ENCODE measurements at regions not wholly inside any gene's neighbourhood (a gene's known extent, or its start where the extent isn't known, plus 50 kb on each side); places are given as distances from the start of the nearest gene placed in this dataset.

- TF ChIP-seq CBX3 (IDR thresholded peaks at IDR 0.05; ENCODE audit: borderline replicate concordance, low read depth) = no peak
- TF ChIP-seq HDAC6 (IDR thresholded peaks at IDR 0.05; ENCODE audit: unreplicated experiment) = no peak
- TF ChIP-seq POLR2A (IDR thresholded peaks at IDR 0.05; ENCODE audit: low read depth, low read length) = no peak
- TF ChIP-seq GABPA (IDR thresholded peaks at IDR 0.05; ENCODE audit: low read depth) = no peak
- TF ChIP-seq NFIC (IDR thresholded peaks at IDR 0.05; ENCODE audit: low read depth, low read length) = no peak
- TF ChIP-seq BHLHE40 (IDR thresholded peaks at IDR 0.05; ENCODE audit: borderline replicate concordance in 1 of 2, low read depth in 2 of 2, low read length in 1 of 2) = no peak
- TF ChIP-seq NR2C2 (IDR thresholded peaks at IDR 0.05; ENCODE audit: borderline replicate concordance, control insufficient read depth, insufficient read length, low read depth) = no peak
- TF ChIP-seq EZH2 (IDR thresholded peaks at IDR 0.05; ENCODE audit: borderline replicate concordance, control insufficient read depth, low read depth, low read length) = no peak
Observed at GRCh38 chr3:86782286-86782685, 208.7 kb downstream of the VGLL3 start.
